GM12878 (cell line): ENCODE measurements at regions not wholly inside any gene's neighbourhood (a gene's known extent, or its start where the extent isn't known, plus 50 kb on each side); places are given as distances from the start of the nearest gene placed in this dataset.

Experiments
- ATAC-seq: fragments of 200-7000 bp; cut with Tn5 transposase; 3 replicates; pipeline ENCODE4 v1.9.1; 2020; ENCODE audit warnings: mild to moderate bottlenecking, moderate library complexity
- BruUV-seq: library from RNA; stranded (reverse); fragments of 400-500 nt; replicated peaks from 2 replicates; lab custom pipeline; 2021; lab: Mats Ljungman, UMichigan
- CTCF ChIA-PET: fragments of 300-600 bp; sonication (Branson Sonifier 250); formaldehyde crosslinking; extraction: SDS; loops from one replicate; lab custom pipeline; 2021; ENCODE audit warnings: inconsistent platforms; lab: Yijun Ruan, JAX
- POLR2A ChIA-PET: fragments of 350-600 bp; formaldehyde crosslinking; extraction: SDS; loops from one replicate; lab custom pipeline; 2021; ENCODE audit warnings: inconsistent platforms; lab: Charles Lee
- RAD21 ChIA-PET: fragments of 300-600 bp; sonication (Branson Sonifier 250); formaldehyde crosslinking; loops from one replicate; lab custom pipeline; 2023; ENCODE audit warnings: antibody characterized with exemption; ENCODE audit not compliant: unreplicated experiment; lab: Charles Lee
- SMC1A ChIA-PET: fragments of 300-600 bp; sonication (Branson Sonifier 250); formaldehyde crosslinking; loops from one replicate; lab custom pipeline; 2023; ENCODE audit not compliant: unreplicated experiment, uncharacterized antibody; lab: Charles Lee
- DNase-seq: peaks from one replicate; pipeline ENCODE4 v3.0.0-alpha.2; 2011; ENCODE audit warnings: low read depth, low spot score
- FAIRE-seq: peaks from 3 replicates; lab custom pipeline; 2011; peaks lifted over from hg19 to GRCh38; lab: Jason Lieb, UNC
- H2AFZ ChIP-seq: 2 replicates; pipeline ENCODE4 v1.6.0; 2011; ENCODE audit warnings: low read depth, low read length, control low read depth; ENCODE audit not compliant: control insufficient read depth
- H3K27ac ChIP-seq: 2 replicates; pipeline ENCODE4 v1.5.1; 2011; ENCODE audit warnings: control low read depth; ENCODE audit not compliant: control insufficient read depth, insufficient read depth
- H3K27me3 ChIP-seq, 2 experiments: replicated peaks in 1 of 2; 2 replicates each; pipeline versions ENCODE4 v1.6.0 to v1.6.1; 2011; ENCODE audit warnings: low read length in 1 of 2; ENCODE audit not compliant: control insufficient read depth in 2 of 2, insufficient read depth in 2 of 2
- H3K36me3 ChIP-seq, 2 experiments: 2 replicates each; pipeline ENCODE4 v1.5.1; 2011; ENCODE audit warnings: low read length in 1 of 2; ENCODE audit not compliant: control insufficient read depth in 2 of 2, insufficient read depth in 2 of 2
- H3K4me1 ChIP-seq: 2 replicates; pipeline ENCODE4 v1.6.1; 2011; ENCODE audit warnings: mild to moderate bottlenecking, low read length, moderate library complexity, mixed read lengths; ENCODE audit not compliant: control insufficient read depth, insufficient read depth
- H3K4me2 ChIP-seq: 2 replicates; pipeline ENCODE4 v1.6.0; 2011; ENCODE audit warnings: control low read depth; ENCODE audit not compliant: control insufficient read depth, insufficient read depth
- H3K4me3 ChIP-seq: fragments of 200-600 bp; sonication (generic); 2 replicates; pipeline ENCODE4 v1.5.1; 2016
- H3K79me2 ChIP-seq: 2 replicates; pipeline ENCODE4 v1.6.0; 2011; ENCODE audit warnings: low read length; ENCODE audit not compliant: control insufficient read depth, insufficient read depth
- H3K9ac ChIP-seq: 2 replicates; pipeline ENCODE4 v1.8.0; 2011; ENCODE audit warnings: low read length, control low read depth, mixed read lengths; ENCODE audit not compliant: control insufficient read depth, insufficient read depth
- H3K9me3 ChIP-seq: replicated peaks from 3 replicates; pipeline ENCODE4 v1.5.1; 2011; ENCODE audit warnings: mild to moderate bottlenecking, low read length; ENCODE audit not compliant: control insufficient read depth, insufficient read depth
- H4K20me1 ChIP-seq: 2 replicates; pipeline ENCODE4 v1.6.0; 2011; ENCODE audit not compliant: control insufficient read depth, insufficient read depth
- ATF2 ChIP-seq: IDR thresholded peaks from 2 replicates; pipeline ENCODE4 v1.6.1; 2012; ENCODE audit warnings: low read length, inconsistent platforms
- BACH1 ChIP-seq: fragments of 450-650 bp; IDR thresholded peaks from 2 replicates; pipeline ENCODE4 v1.6.1; 2017; ENCODE audit warnings: mild to moderate bottlenecking, borderline replicate concordance
- BHLHE40 ChIP-seq, 2 experiments: fragments of 450-650 bp in 1 of 2; IDR thresholded peaks; 2 replicates each; pipeline ENCODE4 v1.6.1; 2011 to 2017; ENCODE audit warnings: low read depth in 2 of 2, borderline replicate concordance in 1 of 2, improper control_type of control experiment in 1 of 2, low read length in 1 of 2, mild to moderate bottlenecking in 1 of 2
- HSF1 ChIP-seq: fragments of 150-350 bp; IDR thresholded peaks from 2 replicates; pipeline ENCODE4 v1.6.1; 2014; ENCODE audit warnings: mild to moderate bottlenecking, low read depth, low read length
- MXI1 ChIP-seq: fragments of 150-350 bp; IDR thresholded peaks from 2 replicates; pipeline ENCODE4 v1.6.1; 2011; ENCODE audit warnings: low read depth, mild to moderate bottlenecking, inconsistent platforms, low read length, improper control_type of control experiment
- NR2C1 ChIP-seq: fragments of 450-650 bp; IDR thresholded peaks from 2 replicates; pipeline ENCODE4 v1.6.1; 2017; ENCODE audit warnings: antibody characterized with exemption, mild to moderate bottlenecking, moderate library complexity
- PKNOX1 ChIP-seq: fragments of 450-650 bp; IDR thresholded peaks from 2 replicates; pipeline ENCODE4 v1.6.1; 2016; ENCODE audit warnings: mild to moderate bottlenecking
- POLR2AphosphoS2 ChIP-seq: IDR thresholded peaks from 2 replicates; pipeline ENCODE4 v1.6.1; 2011; ENCODE audit warnings: low read depth, mild to moderate bottlenecking, low read length, improper control_type of control experiment, moderate library complexity
- RBBP5 ChIP-seq: fragments of 200-600 bp; sonication (generic); conservative IDR thresholded peaks from 2 replicates; pipeline ENCODE4 v1.6.1; 2016
- RCOR1 ChIP-seq: conservative IDR thresholded peaks from 2 replicates; pipeline ENCODE4 v1.6.1; 2012; ENCODE audit warnings: low read depth, low read length, improper control_type of control experiment
- REST ChIP-seq: IDR thresholded peaks from 2 replicates; pipeline ENCODE4 v1.6.1; 2012; ENCODE audit warnings: mild to moderate bottlenecking, low read depth, low read length
- RFX5 ChIP-seq: IDR thresholded peaks from 2 replicates; pipeline ENCODE4 v1.6.1; 2011; ENCODE audit warnings: low read depth, low read length, improper control_type of control experiment
- USF1 ChIP-seq: IDR thresholded peaks from 2 replicates; pipeline ENCODE4 v1.6.1; 2011; ENCODE audit warnings: borderline replicate concordance, low read depth, mild to moderate bottlenecking, moderate library complexity, mixed read lengths, low read length; ENCODE audit not compliant: insufficient read depth; ENCODE audit errors: extremely low read length
- ZBED1 ChIP-seq: IDR thresholded peaks from 2 replicates; pipeline ENCODE4 v1.6.1; 2016; ENCODE audit warnings: borderline replicate concordance
- ZZZ3 ChIP-seq: IDR thresholded peaks from 2 replicates; pipeline ENCODE4 v1.6.1; 2011; ENCODE audit warnings: low read depth; ENCODE audit not compliant: control insufficient read depth, insufficient read length
- WGBS: methylation state at CpG from one replicate; pipeline ENCODE4 v1.1.6; 2016; ENCODE audit warnings: low lambda C conversion rate; ENCODE audit not compliant: insufficient replicate concordance, insufficient coverage; ENCODE audit errors: missing lambda C conversion rate; 5-methylcytosine and 5-hydroxymethylcytosine counted together
- in situ Hi-C: fragments of 300-500 bp; cut with MboI; formaldehyde crosslinking; loops from 9 replicates; pipeline ENCODE4 v1.14.3; 2018; ENCODE audit warnings: mixed read lengths
- intact Hi-C: fragments of 100-400 bp; cut with micrococcal nuclease; formaldehyde crosslinking; loops from one replicate; pipeline ENCODE4 v1.14.2; 2022; ENCODE audit not compliant: unreplicated experiment

- in situ Hi-C loops = no loop called here
- no peaks in the 10 kb centered on the region for H3K79me2 ChIP-seq
- no peak for FAIRE-seq
- H3K27ac ChIP-seq = no peak overlapping the region
- no peak overlapping the region for H2AFZ ChIP-seq
- H3K36me3 ChIP-seq = no peaks in the 10 kb centered on the region
- DNase-seq = no peak
- H3K9me3 ChIP-seq = peaks cover 2% of the 10 kb centered on the region; the same call in 2 of the 3 replicates
- WGBS = 55% methylated on average over 6 of the region's 6 CpGs
- ChIA-PET POLR2A (no interaction called here), RAD21 (no interaction called here), CTCF (no interaction called here), SMC1A (interaction anchor here (0.8 to 1.2 kb wide), 3 partner anchors 13 to 55 kb away, joined by 3 read pairs; no protein-coding TSS in a partner anchor)
- no peaks in the 10 kb centered on the region; a peak in 1 of 4 replicates for H3K27me3 ChIP-seq
- H3K9ac ChIP-seq = no peak overlapping the region
- ATAC-seq = no peak
- no peaks in the 10 kb centered on the region for H4K20me1 ChIP-seq
- BruUV-seq = no TSS peak
- no peak overlapping the region for H3K4me3 ChIP-seq
- no peaks in the 10 kb centered on the region for H3K4me1 ChIP-seq
- intact Hi-C loops = no loop called here
- H3K4me2 ChIP-seq = no peak overlapping the region
- TF ChIP-seq ZZZ3 = no peak
- no peak for TF ChIP-seq BHLHE40 (IDR thresholded peaks at IDR 0.05; ENCODE audit: borderline replicate concordance in 1 of 2, low read depth in 2 of 2, low read length in 1 of 2)
- TF ChIP-seq HSF1 = no peak
- no peak for TF ChIP-seq RFX5
- TF ChIP-seq POLR2AphosphoS2 = no peak
- TF ChIP-seq RCOR1 = no peak
- TF ChIP-seq NR2C1 = no peak
- TF ChIP-seq RBBP5 = no peak
- TF ChIP-seq BACH1 = no peak
- TF ChIP-seq ZBED1 = no peak
- no peak for TF ChIP-seq REST
- TF ChIP-seq USF1 = no peak
- no peak for TF ChIP-seq PKNOX1
- TF ChIP-seq MXI1 = no peak
- TF ChIP-seq ATF2 = no peak
These were observed 80.9 kb upstream of the MAP1LC3B2 start for GRCh38 chr12:116478243-116478773.
